ENCODE measurements at regions not wholly inside any gene's neighbourhood (a gene's known extent, or its start where the extent isn't known, plus 50 kb on each side); places are given as distances from the start of the nearest gene placed in this dataset.

- H3K27me3 Mint-ChIP-seq (ENCODE audit: low read depth), result no peaks in the 10 kb centered on the region
- H3K9me3 Mint-ChIP-seq (ENCODE audit: low read depth), result peaks cover 21% of the 10 kb centered on the region
- TF ChIP-seq CTCF (IDR thresholded peaks at IDR 0.05), result no peak
- DNase-seq (ENCODE audit: low spot score), result no peak
- no peaks in the 10 kb centered on the region for H3K36me3 Mint-ChIP-seq (ENCODE audit: low read depth)
- H3K4me3 Mint-ChIP-seq (ENCODE audit: unreplicated experiment), result no peak overlapping the region
- no peaks in the 10 kb centered on the region for H3K4me1 Mint-ChIP-seq (ENCODE audit: low read depth)
- no peak overlapping the region for H3K27ac Mint-ChIP-seq (ENCODE audit: unreplicated experiment)
Measured at GRCh38 chr16:6940968-6941367, 391.7 kb upstream of the RBFOX1 start.

GRCh38 chr16:6937641-6938040 is 395.0 kb upstream of the RBFOX1 start:
- Mint-ChIP-seq H3K4me1 (ENCODE audit: low read depth) (no peaks in the 10 kb centered on the region), H3K36me3 (ENCODE audit: low read depth) (no peaks in the 10 kb centered on the region), H3K9me3 (ENCODE audit: low read depth) (peaks cover 25% of the 10 kb centered on the region), H3K4me3 (ENCODE audit: unreplicated experiment) (no peak overlapping the region), H3K27me3 (ENCODE audit: low read depth) (no peaks in the 10 kb centered on the region), H3K27ac (ENCODE audit: unreplicated experiment) (no peak overlapping the region)
- DNase-seq (ENCODE audit: low spot score), result no peak
- no peak for TF ChIP-seq CTCF (IDR thresholded peaks at IDR 0.05)

GRCh38 chr16:6932871-6933385 is 399.7 kb upstream of the RBFOX1 start:
- DNase-seq (ENCODE audit: low spot score), result no peak
- Mint-ChIP-seq H3K27me3 (ENCODE audit: low read depth) (no peaks in the 10 kb centered on the region), H3K36me3 (ENCODE audit: low read depth) (no peaks in the 10 kb centered on the region), H3K4me1 (ENCODE audit: low read depth) (no peaks in the 10 kb centered on the region), H3K27ac (ENCODE audit: unreplicated experiment) (no peak overlapping the region), H3K4me3 (ENCODE audit: unreplicated experiment) (no peak overlapping the region), H3K9me3 (ENCODE audit: low read depth) (peaks cover 25% of the 10 kb centered on the region)
- TF ChIP-seq CTCF (IDR thresholded peaks at IDR 0.05), result no peak

GRCh38 chr16:6929868-6930267 is 402.8 kb upstream of the RBFOX1 start:
- TF ChIP-seq CTCF (IDR thresholded peaks at IDR 0.05), result no peak
- H3K9me3 Mint-ChIP-seq (ENCODE audit: low read depth), result peaks cover 18% of the 10 kb centered on the region
- no peak overlapping the region for H3K27ac Mint-ChIP-seq (ENCODE audit: unreplicated experiment)

GRCh38 chr16:6926762-6927161 is 405.9 kb upstream of the RBFOX1 start:
- H3K27ac Mint-ChIP-seq (ENCODE audit: unreplicated experiment), result no peak overlapping the region
- TF ChIP-seq CTCF (IDR thresholded peaks at IDR 0.05), result no peak
- H3K4me3 Mint-ChIP-seq (ENCODE audit: unreplicated experiment), result no peak overlapping the region
- peaks cover 17% of the 10 kb centered on the region for H3K9me3 Mint-ChIP-seq (ENCODE audit: low read depth)
- H3K4me1 Mint-ChIP-seq (ENCODE audit: low read depth), result no peaks in the 10 kb centered on the region
- no peak for DNase-seq (ENCODE audit: low spot score)
- H3K36me3 Mint-ChIP-seq (ENCODE audit: low read depth), result no peaks in the 10 kb centered on the region
- H3K27me3 Mint-ChIP-seq (ENCODE audit: low read depth), result no peaks in the 10 kb centered on the region

More at GRCh38 chr16:6929868-6930267, 402.8 kb upstream of the RBFOX1 start:
- no peaks in the 10 kb centered on the region for H3K36me3 Mint-ChIP-seq (ENCODE audit: low read depth)
- no peak overlapping the region for H3K4me3 Mint-ChIP-seq (ENCODE audit: unreplicated experiment)
- no peak for DNase-seq (ENCODE audit: low spot score)
- H3K4me1 Mint-ChIP-seq (ENCODE audit: low read depth), result no peaks in the 10 kb centered on the region
- H3K27me3 Mint-ChIP-seq (ENCODE audit: low read depth), result no peaks in the 10 kb centered on the region

Data from chondrocyte (in vitro differentiated cells).